GM12878 (cell line): ENCODE measurements at regions not wholly inside any gene's neighbourhood (a gene's known extent, or its start where the extent isn't known, plus 50 kb on each side); places are given as distances from the start of the nearest gene placed in this dataset.

Experiments used
- ATAC-seq: fragments of 200-7000 bp; cut with Tn5 transposase; 3 replicates; pipeline ENCODE4 v1.9.1; 2020; ENCODE audit warnings: mild to moderate bottlenecking, moderate library complexity
- BruUV-seq: library from RNA; stranded (reverse); fragments of 400-500 nt; replicated peaks from 2 replicates; lab custom pipeline; 2021; lab: Mats Ljungman, UMichigan
- CTCF ChIA-PET: fragments of 300-600 bp; sonication (Branson Sonifier 250); formaldehyde crosslinking; extraction: SDS; loops from one replicate; lab custom pipeline; 2021; ENCODE audit warnings: inconsistent platforms; lab: Yijun Ruan, JAX
- POLR2A ChIA-PET: fragments of 350-600 bp; formaldehyde crosslinking; extraction: SDS; loops from one replicate; lab custom pipeline; 2021; ENCODE audit warnings: inconsistent platforms; lab: Charles Lee
- RAD21 ChIA-PET: fragments of 300-600 bp; sonication (Branson Sonifier 250); formaldehyde crosslinking; loops from one replicate; lab custom pipeline; 2023; ENCODE audit warnings: antibody characterized with exemption; ENCODE audit not compliant: unreplicated experiment; lab: Charles Lee
- SMC1A ChIA-PET: fragments of 300-600 bp; sonication (Branson Sonifier 250); formaldehyde crosslinking; loops from one replicate; lab custom pipeline; 2023; ENCODE audit not compliant: unreplicated experiment, uncharacterized antibody; lab: Charles Lee
- DNase-seq: peaks from one replicate; pipeline ENCODE4 v3.0.0-alpha.2; 2011; ENCODE audit warnings: low read depth, low spot score
- FAIRE-seq: peaks from 3 replicates; lab custom pipeline; 2011; peaks lifted over from hg19 to GRCh38; lab: Jason Lieb, UNC
- H2AFZ ChIP-seq: 2 replicates; pipeline ENCODE4 v1.6.0; 2011; ENCODE audit warnings: low read depth, low read length, control low read depth; ENCODE audit not compliant: control insufficient read depth
- H3K27ac ChIP-seq: 2 replicates; pipeline ENCODE4 v1.5.1; 2011; ENCODE audit warnings: control low read depth; ENCODE audit not compliant: control insufficient read depth, insufficient read depth
- H3K27me3 ChIP-seq, 2 experiments: replicated peaks in 1 of 2; 2 replicates each; pipeline versions ENCODE4 v1.6.0 to v1.6.1; 2011; ENCODE audit warnings: low read length in 1 of 2; ENCODE audit not compliant: control insufficient read depth in 2 of 2, insufficient read depth in 2 of 2
- H3K36me3 ChIP-seq, 2 experiments: 2 replicates each; pipeline ENCODE4 v1.5.1; 2011; ENCODE audit warnings: low read length in 1 of 2; ENCODE audit not compliant: control insufficient read depth in 2 of 2, insufficient read depth in 2 of 2
- H3K4me1 ChIP-seq: 2 replicates; pipeline ENCODE4 v1.6.1; 2011; ENCODE audit warnings: mild to moderate bottlenecking, low read length, moderate library complexity, mixed read lengths; ENCODE audit not compliant: control insufficient read depth, insufficient read depth
- H3K4me2 ChIP-seq: 2 replicates; pipeline ENCODE4 v1.6.0; 2011; ENCODE audit warnings: control low read depth; ENCODE audit not compliant: control insufficient read depth, insufficient read depth
- H3K4me3 ChIP-seq: fragments of 200-600 bp; sonication (generic); 2 replicates; pipeline ENCODE4 v1.5.1; 2016
- H3K79me2 ChIP-seq: 2 replicates; pipeline ENCODE4 v1.6.0; 2011; ENCODE audit warnings: low read length; ENCODE audit not compliant: control insufficient read depth, insufficient read depth
- H3K9ac ChIP-seq: 2 replicates; pipeline ENCODE4 v1.8.0; 2011; ENCODE audit warnings: low read length, control low read depth, mixed read lengths; ENCODE audit not compliant: control insufficient read depth, insufficient read depth
- H3K9me3 ChIP-seq: replicated peaks from 3 replicates; pipeline ENCODE4 v1.5.1; 2011; ENCODE audit warnings: mild to moderate bottlenecking, low read length; ENCODE audit not compliant: control insufficient read depth, insufficient read depth
- H4K20me1 ChIP-seq: 2 replicates; pipeline ENCODE4 v1.6.0; 2011; ENCODE audit not compliant: control insufficient read depth, insufficient read depth
- BACH1 ChIP-seq: fragments of 450-650 bp; IDR thresholded peaks from 2 replicates; pipeline ENCODE4 v1.6.1; 2017; ENCODE audit warnings: mild to moderate bottlenecking, borderline replicate concordance
- CBX5 ChIP-seq: sonication (generic); IDR thresholded peaks from 2 replicates; pipeline ENCODE4 v1.6.1; 2016; ENCODE audit warnings: low read depth, moderate library complexity, mild to moderate bottlenecking, inconsistent platforms
- CREB1 ChIP-seq: IDR thresholded peaks from 2 replicates; pipeline ENCODE4 v1.6.1; 2012; ENCODE audit warnings: low read depth, mild to moderate bottlenecking, inconsistent platforms
- E2F8 ChIP-seq: fragments of 450-650 bp; IDR thresholded peaks from 2 replicates; pipeline ENCODE4 v1.6.1; 2018; ENCODE audit warnings: mild to moderate bottlenecking, low read depth, moderate library complexity; ENCODE audit not compliant: partially characterized antibody
- EED ChIP-seq: sonication (generic); IDR thresholded peaks from 2 replicates; pipeline ENCODE4 v1.6.1; 2016; ENCODE audit warnings: antibody characterized with exemption, low read depth
- EGR1 ChIP-seq, 2 experiments: IDR thresholded peaks; 1 replicate in 1 of 2; 2 replicates in 1 of 2; pipeline ENCODE4 v1.6.1; 2011 to 2012; ENCODE audit warnings: low read depth in 2 of 2, low read length in 2 of 2, borderline replicate concordance in 1 of 2, mild to moderate bottlenecking in 1 of 2, moderate library complexity in 1 of 2
- ESRRA ChIP-seq: IDR thresholded peaks from 2 replicates; pipeline ENCODE4 v1.6.1; 2012; ENCODE audit warnings: mild to moderate bottlenecking, low read length, improper control_type of control experiment
- ETV6 ChIP-seq, 2 experiments: fragments of 450-650 bp in 1 of 2; IDR thresholded peaks in 1 of 2; conservative IDR thresholded peaks in 1 of 2; 2 replicates each; pipeline ENCODE4 v1.6.1; 2014; ENCODE audit warnings: antibody characterized with exemption in 1 of 2, borderline replicate concordance in 1 of 2, low read depth in 1 of 2, mild to moderate bottlenecking in 1 of 2, moderate library complexity in 1 of 2
- IKZF2 ChIP-seq, 2 experiments: fragments of 450-650 bp; IDR thresholded peaks; 2 replicates each; pipeline ENCODE4 v1.6.1; 2017; ENCODE audit warnings: mild to moderate bottlenecking in 2 of 2, moderate library complexity in 2 of 2
- MEF2B ChIP-seq: fragments of 450-650 bp; IDR thresholded peaks from 2 replicates; pipeline ENCODE4 v1.6.1; 2018; ENCODE audit warnings: mild to moderate bottlenecking, moderate library complexity; ENCODE audit not compliant: partially characterized antibody, poor library complexity, severe bottlenecking
- NRF1 ChIP-seq: conservative IDR thresholded peaks from 2 replicates; pipeline ENCODE4 v1.6.1; 2011; ENCODE audit warnings: mild to moderate bottlenecking, low read depth, low read length, improper control_type of control experiment
- RCOR1 ChIP-seq: conservative IDR thresholded peaks from 2 replicates; pipeline ENCODE4 v1.6.1; 2012; ENCODE audit warnings: low read depth, low read length, improper control_type of control experiment
- RELA ChIP-seq: fragments of 450-650 bp; IDR thresholded peaks from 2 replicates; pipeline ENCODE4 v1.8.0; 2014; ENCODE audit warnings: borderline replicate concordance; ENCODE audit not compliant: partially characterized antibody
- RFX5 ChIP-seq: IDR thresholded peaks from 2 replicates; pipeline ENCODE4 v1.6.1; 2011; ENCODE audit warnings: low read depth, low read length, improper control_type of control experiment
- ZNF24 ChIP-seq: fragments of 450-650 bp; IDR thresholded peaks from 2 replicates; pipeline ENCODE4 v1.6.1; 2017; ENCODE audit warnings: antibody characterized with exemption, mild to moderate bottlenecking
- ZSCAN29 ChIP-seq: fragments of 450-650 bp; IDR thresholded peaks from 2 replicates; pipeline ENCODE4 v1.6.1; 2017; ENCODE audit warnings: mild to moderate bottlenecking, moderate library complexity
- WGBS: methylation state at CpG from one replicate; pipeline ENCODE4 v1.1.6; 2016; ENCODE audit warnings: low lambda C conversion rate; ENCODE audit not compliant: insufficient replicate concordance, insufficient coverage; ENCODE audit errors: missing lambda C conversion rate; 5-methylcytosine and 5-hydroxymethylcytosine counted together
- in situ Hi-C: fragments of 300-500 bp; cut with MboI; formaldehyde crosslinking; loops from 9 replicates; pipeline ENCODE4 v1.14.3; 2018; ENCODE audit warnings: mixed read lengths
- intact Hi-C: fragments of 100-400 bp; cut with micrococcal nuclease; formaldehyde crosslinking; loops from one replicate; pipeline ENCODE4 v1.14.2; 2022; ENCODE audit not compliant: unreplicated experiment
- TF ChIP-seq, protein P1 (sequence below): fragments of 450-650 bp; IDR thresholded peaks from 2 replicates; pipeline ENCODE4 v1.6.1; 2017; ENCODE audit warnings: borderline replicate concordance
- TF ChIP-seq, protein P2 (sequence below): IDR thresholded peaks from 2 replicates; pipeline ENCODE4 v1.6.1; 2012; ENCODE audit warnings: mild to moderate bottlenecking, low read depth, low read length

- SMC1A ChIA-PET = no interaction called here
- RAD21 ChIA-PET = no interaction called here
- DNase-seq (no peak), FAIRE-seq (no peak), ATAC-seq (no peak)
- 53% methylated on average over 8 of the region's 8 CpGs for WGBS
- H3K36me3 ChIP-seq = no peaks in the 10 kb centered on the region
- no peak overlapping the region for H3K4me3 ChIP-seq
- H3K4me1 ChIP-seq = no peaks in the 10 kb centered on the region
- no TSS peak for BruUV-seq
- no peak overlapping the region for H3K4me2 ChIP-seq
- H3K9ac ChIP-seq = no peak overlapping the region
- POLR2A ChIA-PET = no interaction called here
- CTCF ChIA-PET = no interaction called here
- no peak for TF ChIP-seq BACH1
- TF ChIP-seq ESRRA = no peak
- TF ChIP-seq, protein P1, sequence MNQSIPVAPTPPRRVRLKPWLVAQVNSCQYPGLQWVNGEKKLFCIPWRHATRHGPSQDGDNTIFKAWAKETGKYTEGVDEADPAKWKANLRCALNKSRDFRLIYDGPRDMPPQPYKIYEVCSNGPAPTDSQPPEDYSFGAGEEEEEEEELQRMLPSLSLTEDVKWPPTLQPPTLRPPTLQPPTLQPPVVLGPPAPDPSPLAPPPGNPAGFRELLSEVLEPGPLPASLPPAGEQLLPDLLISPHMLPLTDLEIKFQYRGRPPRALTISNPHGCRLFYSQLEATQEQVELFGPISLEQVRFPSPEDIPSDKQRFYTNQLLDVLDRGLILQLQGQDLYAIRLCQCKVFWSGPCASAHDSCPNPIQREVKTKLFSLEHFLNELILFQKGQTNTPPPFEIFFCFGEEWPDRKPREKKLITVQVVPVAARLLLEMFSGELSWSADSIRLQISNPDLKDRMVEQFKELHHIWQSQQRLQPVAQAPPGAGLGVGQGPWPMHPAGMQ = no peak
- no peak for TF ChIP-seq RELA
- TF ChIP-seq CBX5 = no peak
- TF ChIP-seq ETV6 (conservative IDR thresholded peaks at IDR 0.05 in 1 of 2, IDR thresholded peaks at IDR 0.05 in 1 of 2; ENCODE audit: borderline replicate concordance in 1 of 2, low read depth in 1 of 2) = no peak
- TF ChIP-seq, protein P2, sequence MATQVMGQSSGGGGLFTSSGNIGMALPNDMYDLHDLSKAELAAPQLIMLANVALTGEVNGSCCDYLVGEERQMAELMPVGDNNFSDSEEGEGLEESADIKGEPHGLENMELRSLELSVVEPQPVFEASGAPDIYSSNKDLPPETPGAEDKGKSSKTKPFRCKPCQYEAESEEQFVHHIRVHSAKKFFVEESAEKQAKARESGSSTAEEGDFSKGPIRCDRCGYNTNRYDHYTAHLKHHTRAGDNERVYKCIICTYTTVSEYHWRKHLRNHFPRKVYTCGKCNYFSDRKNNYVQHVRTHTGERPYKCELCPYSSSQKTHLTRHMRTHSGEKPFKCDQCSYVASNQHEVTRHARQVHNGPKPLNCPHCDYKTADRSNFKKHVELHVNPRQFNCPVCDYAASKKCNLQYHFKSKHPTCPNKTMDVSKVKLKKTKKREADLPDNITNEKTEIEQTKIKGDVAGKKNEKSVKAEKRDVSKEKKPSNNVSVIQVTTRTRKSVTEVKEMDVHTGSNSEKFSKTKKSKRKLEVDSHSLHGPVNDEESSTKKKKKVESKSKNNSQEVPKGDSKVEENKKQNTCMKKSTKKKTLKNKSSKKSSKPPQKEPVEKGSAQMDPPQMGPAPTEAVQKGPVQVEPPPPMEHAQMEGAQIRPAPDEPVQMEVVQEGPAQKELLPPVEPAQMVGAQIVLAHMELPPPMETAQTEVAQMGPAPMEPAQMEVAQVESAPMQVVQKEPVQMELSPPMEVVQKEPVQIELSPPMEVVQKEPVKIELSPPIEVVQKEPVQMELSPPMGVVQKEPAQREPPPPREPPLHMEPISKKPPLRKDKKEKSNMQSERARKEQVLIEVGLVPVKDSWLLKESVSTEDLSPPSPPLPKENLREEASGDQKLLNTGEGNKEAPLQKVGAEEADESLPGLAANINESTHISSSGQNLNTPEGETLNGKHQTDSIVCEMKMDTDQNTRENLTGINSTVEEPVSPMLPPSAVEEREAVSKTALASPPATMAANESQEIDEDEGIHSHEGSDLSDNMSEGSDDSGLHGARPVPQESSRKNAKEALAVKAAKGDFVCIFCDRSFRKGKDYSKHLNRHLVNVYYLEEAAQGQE = no peak
- TF ChIP-seq NRF1 = no peak
- no peak for TF ChIP-seq E2F8
- no peak for TF ChIP-seq CREB1
- no peak for TF ChIP-seq ZNF24
- TF ChIP-seq IKZF2 (IDR thresholded peaks at IDR 0.05) = no peak
- TF ChIP-seq RFX5 = no peak
- TF ChIP-seq MEF2B = no peak
- no peak for TF ChIP-seq EGR1 (IDR thresholded peaks at IDR 0.05; ENCODE audit: borderline replicate concordance in 1 of 2, low read depth in 2 of 2, low read length in 2 of 2)
- TF ChIP-seq EED = no peak
- TF ChIP-seq RCOR1 = no peak
- TF ChIP-seq ZSCAN29 = no peak
- H3K9me3 ChIP-seq = no peaks in the 10 kb centered on the region
- in situ Hi-C loops (no loop called here), intact Hi-C loops (no loop called here)
- H3K27ac ChIP-seq = no peak overlapping the region
- H3K79me2 ChIP-seq = no peaks in the 10 kb centered on the region
- no peak overlapping the region for H2AFZ ChIP-seq
- H4K20me1 ChIP-seq = no peaks in the 10 kb centered on the region
- H3K27me3 ChIP-seq = no peaks in the 10 kb centered on the region
Measured at GRCh38 chr13:111654531-111654930, 334.1 kb downstream of the TEX29 start.
